ENCODE measurements at regions not wholly inside any gene's neighbourhood (a gene's known extent, or its start where the extent isn't known, plus 50 kb on each side); places are given as distances from the start of the nearest gene placed in this dataset.

DNA sequence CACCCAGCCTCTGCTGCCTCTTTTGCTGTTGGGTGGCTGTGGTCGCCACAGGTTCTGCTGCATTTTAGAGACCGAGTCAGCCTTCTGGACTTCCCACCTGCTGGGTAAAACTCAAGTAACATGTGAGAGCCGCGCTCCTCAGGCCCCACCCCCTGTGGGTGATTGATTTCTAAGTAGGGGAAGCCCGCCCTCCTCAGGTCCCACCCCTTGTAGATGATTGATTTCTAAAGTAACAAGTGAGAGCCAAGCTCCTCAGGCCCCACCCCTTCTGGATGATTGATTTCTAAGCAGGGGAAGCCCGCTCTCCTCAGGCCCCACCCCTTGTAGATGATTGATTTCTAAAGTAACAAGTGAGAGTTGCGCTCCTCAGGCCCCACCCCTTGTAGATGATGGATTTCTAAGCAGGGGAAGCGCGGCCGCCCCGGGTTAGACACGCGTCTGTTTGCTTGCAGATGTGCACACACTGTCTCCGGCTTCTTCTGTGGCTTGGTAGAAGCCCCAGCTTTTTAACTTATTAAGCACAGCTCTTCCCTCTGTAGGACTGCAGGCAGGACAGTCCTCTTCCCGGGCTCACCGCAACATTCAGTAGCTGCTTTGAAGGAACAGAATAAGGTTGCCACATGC, 83.4 kb downstream of the FAM43A start:
- Histone ChIP-seq H3K4me3 (ENCODE audit: low read depth in 2 of 2, low read length in 1 of 2) (peak overlapping the region; percentile 38 to 43; a peak in 3 of 4 replicates), H2AFZ (ENCODE audit: low read depth) (peak overlapping the region; percentile 68; the same call in 1 of the 2 replicates), H3K27me3 (ENCODE audit: insufficient read depth) (no peaks in the 10 kb centered on the region), H3K36me3 (replicated peaks in 1 of 2; ENCODE audit: control insufficient read depth in 1 of 2, insufficient read depth in 2 of 2, low read length in 1 of 2) (no peaks in the 10 kb centered on the region), H3F3A (replicated peaks; ENCODE audit: insufficient read depth) (no peaks in the 10 kb centered on the region), H4K20me1 (ENCODE audit: insufficient read depth) (no peaks in the 10 kb centered on the region), H3K4me1 (ENCODE audit: control insufficient read depth in 1 of 2, insufficient read depth in 2 of 2, low read depth in 1 of 2, low read length in 1 of 2) (peaks cover 7 to 9% of the 10 kb centered on the region in 2 experiments; a peak in 3 of 4 replicates), H3K9ac (no peak overlapping the region), H3K27ac (ENCODE audit: low read depth in 2 of 2, low read length in 1 of 2) (peak overlapping the region in 1 of 2 experiments; percentile 75; a peak in 2 of 4 replicates), H3K9me3 (no peaks in the 10 kb centered on the region), H3K79me2 (ENCODE audit: insufficient read depth) (no peaks in the 10 kb centered on the region), H3K9me2 (no peaks in the 10 kb centered on the region), H3K4me2 (peak overlapping the region; percentile 49)
- TF ChIP-seq RAD21 (IDR thresholded peaks at IDR 0.05; ENCODE audit: low read length) (no peak), CHD2 (IDR thresholded peaks at IDR 0.05; ENCODE audit: low read length, partially characterized antibody) (peak; percentile 28), SIN3A (IDR thresholded peaks at IDR 0.05; ENCODE audit: borderline replicate concordance, low read depth, low read length) (no peak), RCOR1 (IDR thresholded peaks at IDR 0.05; ENCODE audit: low read length) (0 out of 2 replicates have a peak, but pooled peaks have one; percentile 3), TCF12 (IDR thresholded peaks at IDR 0.05) (no peak), FOXJ3 (CRISPR knock-in tag; IDR thresholded peaks at IDR 0.05) (no peak), POLR2AphosphoS5 (IDR thresholded peaks at IDR 0.05; ENCODE audit: low read depth, low read length) (no peak), PBX3 (IDR thresholded peaks at IDR 0.05) (peak; percentile 97), MEF2A (IDR thresholded peaks at IDR 0.05; ENCODE audit: borderline replicate concordance, low read depth) (no peak), TEAD4 (IDR thresholded peaks at IDR 0.05; ENCODE audit: borderline replicate concordance, insufficient read depth) (no peak), FOXM1 (IDR thresholded peaks at IDR 0.05; ENCODE audit: low read depth) (no peak), IRF3 (IDR thresholded peaks at IDR 0.05; ENCODE audit: low read depth, low read length) (0 out of 2 replicates have a peak, but pooled peaks have one; percentile 12), MXI1 (IDR thresholded peaks at IDR 0.05; ENCODE audit: low read depth, low read length) (peak; percentile 85)
- WGBS (ENCODE audit: low lambda C conversion rate), result 22% methylated on average over 15 of the region's 16 CpGs
- POLR2A ChIA-PET, result interaction anchor here (0.6 to 1.3 kb wide), 4 partner anchors 9 to 12 kb away, joined by 3 to 6 read pairs (median 4); no protein-coding TSS in a partner anchor
- DNase-seq, result peak; percentile 92
- CTCF ChIA-PET, result interaction anchor here (1.0 to 1.2 kb wide), 2 partner anchors 11 to 338 kb away, joined by 3 read pairs; no protein-coding TSS in a partner anchor

DNA sequence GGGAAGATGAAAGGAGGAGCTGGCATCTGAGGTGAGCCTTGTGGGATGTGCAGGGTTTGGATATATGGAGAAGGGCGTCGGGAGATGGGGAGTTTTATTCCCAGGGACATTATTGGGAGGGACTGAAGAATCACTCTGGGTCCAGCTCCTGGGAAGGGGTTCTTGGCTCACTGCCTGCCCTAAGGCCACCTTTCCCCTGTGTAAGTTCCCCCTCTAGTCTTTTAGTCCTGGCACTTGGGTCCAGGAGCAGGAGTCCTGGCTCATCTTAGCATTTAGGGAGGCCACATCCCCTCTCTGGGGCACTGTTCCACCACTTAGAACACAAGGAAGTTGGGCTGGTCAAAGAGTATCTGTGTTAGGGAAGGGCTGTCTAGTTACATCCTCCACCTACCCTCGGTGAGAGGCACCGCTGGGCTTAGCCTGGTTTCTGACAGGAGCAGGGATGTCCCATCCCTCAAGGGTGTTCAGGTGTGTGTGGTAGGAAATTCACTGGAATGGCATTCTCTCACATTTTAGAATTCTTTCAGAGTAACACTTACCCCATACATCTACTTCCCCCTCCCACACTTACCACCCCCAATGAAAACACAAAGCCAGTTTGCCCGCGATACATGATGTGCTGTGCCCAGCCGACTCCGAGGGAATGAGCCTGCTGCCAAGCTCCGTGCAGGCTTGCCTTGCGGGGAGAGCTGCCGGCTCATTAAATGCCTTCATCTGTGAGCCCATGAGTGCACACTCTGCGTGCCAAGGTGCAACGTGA, 86.7 kb downstream of the FAM43A start:
- ChIA-PET CTCF (no interaction called here), POLR2A (no interaction called here)
- WGBS (ENCODE audit: low lambda C conversion rate), result 85% methylated on average over 11 of the region's 13 CpGs
- Histone ChIP-seq H2AFZ (ENCODE audit: low read depth) (no peak overlapping the region), H3K27me3 (ENCODE audit: insufficient read depth) (peaks cover 6% of the 10 kb centered on the region; the same call in 1 of the 2 replicates), H3K36me3 (replicated peaks in 1 of 2; ENCODE audit: control insufficient read depth in 1 of 2, insufficient read depth in 2 of 2, low read length in 1 of 2) (no peaks in the 10 kb centered on the region), H3K4me2 (no peak overlapping the region), H3K4me1 (ENCODE audit: control insufficient read depth in 1 of 2, insufficient read depth in 2 of 2, low read depth in 1 of 2, low read length in 1 of 2) (peaks cover 7 to 9% of the 10 kb centered on the region in 2 experiments; a peak in 3 of 4 replicates), H3K27ac (ENCODE audit: low read depth in 2 of 2, low read length in 1 of 2) (no peak overlapping the region), H3F3A (replicated peaks; ENCODE audit: insufficient read depth) (no peaks in the 10 kb centered on the region), H3K9me2 (no peaks in the 10 kb centered on the region), H3K4me3 (ENCODE audit: low read depth in 2 of 2, low read length in 1 of 2) (no peak overlapping the region), H3K9ac (no peak overlapping the region), H4K20me1 (ENCODE audit: insufficient read depth) (no peaks in the 10 kb centered on the region), H3K9me3 (no peaks in the 10 kb centered on the region), H3K79me2 (ENCODE audit: insufficient read depth) (no peaks in the 10 kb centered on the region)
- TF ChIP-seq CHD2 (IDR thresholded peaks at IDR 0.05; ENCODE audit: low read length, partially characterized antibody) (no peak), POLR2AphosphoS5 (IDR thresholded peaks at IDR 0.05; ENCODE audit: low read depth, low read length) (no peak), FOSL2 (IDR thresholded peaks at IDR 0.05; ENCODE audit: borderline replicate concordance, low read depth) (no peak), NRF1 (IDR thresholded peaks at IDR 0.05; ENCODE audit: low read depth, low read length) (no peak), MXI1 (IDR thresholded peaks at IDR 0.05; ENCODE audit: low read depth, low read length) (no peak), TEAD4 (IDR thresholded peaks at IDR 0.05; ENCODE audit: borderline replicate concordance, insufficient read depth) (no peak), MEF2A (IDR thresholded peaks at IDR 0.05; ENCODE audit: borderline replicate concordance, low read depth) (no peak), REST (IDR thresholded peaks at IDR 0.05; ENCODE audit: low read depth, low read length) (no peak), PBX3 (IDR thresholded peaks at IDR 0.05) (no peak), EZH2phosphoT487 (IDR thresholded peaks at IDR 0.05; ENCODE audit: borderline replicate concordance, low read depth) (no peak)
- no peak for DNase-seq
